ENCODE measurements at regions not wholly inside any gene's neighbourhood (a gene's known extent, or its start where the extent isn't known, plus 50 kb on each side); places are given as distances from the start of the nearest gene placed in this dataset.

- H3K4me1 ChIP-seq (ENCODE audit: control insufficient read depth, insufficient read depth, low read depth, low read length) = peaks cover 6% of the 10 kb centered on the region
- no peak overlapping the region for H3K23ac ChIP-seq (ENCODE audit: low read length in 2 of 2)
- H2BK12ac ChIP-seq (ENCODE audit: low read length in 2 of 2) = peak overlapping the region; percentile 98 to 99
- no peak overlapping the region for H3K4me2 ChIP-seq (ENCODE audit: low read length, poor library complexity, severe bottlenecking)
- H3K4me3 ChIP-seq (ENCODE audit: insufficient read depth in 1 of 2, low read depth in 1 of 2, low read length in 2 of 2) = no peak overlapping the region
- H3K14ac ChIP-seq (ENCODE audit: low read length in 2 of 2) = no peak overlapping the region
- no peak overlapping the region for H3K9ac ChIP-seq (ENCODE audit: low read length)
- H3K9me3 ChIP-seq (ENCODE audit: control insufficient read depth, low read length) = peaks cover 3% of the 10 kb centered on the region
- peak overlapping the region; percentile 79 to 96 for H3K18ac ChIP-seq (ENCODE audit: low read depth in 1 of 2, low read length in 2 of 2)
- peak overlapping the region; percentile 97 for H2BK120ac ChIP-seq (ENCODE audit: low read depth, low read length)
- no peak overlapping the region for H2AK5ac ChIP-seq (ENCODE audit: low read length, severe bottlenecking)
- no peaks in the 10 kb centered on the region for H3K36me3 ChIP-seq (ENCODE audit: control insufficient read depth in 1 of 2, insufficient read depth in 2 of 2, low read depth in 1 of 2, low read length in 2 of 2)
- H4K8ac ChIP-seq (ENCODE audit: low read length) = no peak overlapping the region
- H3K27ac ChIP-seq (ENCODE audit: low read length, poor library complexity, severe bottlenecking) = no peak overlapping the region
- peak overlapping the region; percentile 94 for H4K91ac ChIP-seq (ENCODE audit: low read length)
- no peak overlapping the region for H2BK5ac ChIP-seq (ENCODE audit: low read depth, low read length, poor library complexity, severe bottlenecking)
- DNase-seq = peak; percentile 40
- H3K27me3 ChIP-seq (ENCODE audit: control insufficient read depth in 1 of 2, insufficient read depth in 1 of 2, low read length in 2 of 2) = no peaks in the 10 kb centered on the region
- peak overlapping the region; percentile 64 to 74 for H3K4ac ChIP-seq (ENCODE audit: low read depth in 1 of 2, low read length in 2 of 2)
- H2BK15ac ChIP-seq (ENCODE audit: low read depth, poor library complexity, severe bottlenecking) = peak overlapping the region; percentile 60
- no peaks in the 10 kb centered on the region for H3K79me1 ChIP-seq (replicated peaks; ENCODE audit: low read length, poor library complexity, severe bottlenecking)
- no peak overlapping the region for H2AFZ ChIP-seq (ENCODE audit: low read depth, low read length)
Observed at GRCh38 chr1:222284466-222284865, 263.4 kb downstream of the HHIPL2 start.

- peaks cover 6% of the 10 kb centered on the region for H3K4me1 ChIP-seq (ENCODE audit: control insufficient read depth, insufficient read depth, low read depth, low read length)
- no peaks in the 10 kb centered on the region for H3K79me1 ChIP-seq (replicated peaks; ENCODE audit: low read length, poor library complexity, severe bottlenecking)
- peaks cover 13% of the 10 kb centered on the region for H3K9me3 ChIP-seq (ENCODE audit: control insufficient read depth, low read length)
- no peak overlapping the region for H2AK5ac ChIP-seq (ENCODE audit: low read length, severe bottlenecking)
- H3K4me2 ChIP-seq (ENCODE audit: low read length, poor library complexity, severe bottlenecking) = no peak overlapping the region
- no peak overlapping the region for H4K8ac ChIP-seq (ENCODE audit: low read length)
- H3K9ac ChIP-seq (ENCODE audit: low read length) = peak overlapping the region; percentile 42
- H4K91ac ChIP-seq (ENCODE audit: low read length) = peak overlapping the region; percentile 19
- peak overlapping the region; percentile 52 for H2BK15ac ChIP-seq (ENCODE audit: low read depth, poor library complexity, severe bottlenecking)
- H3K27ac ChIP-seq (ENCODE audit: low read length, poor library complexity, severe bottlenecking) = peak overlapping the region; percentile 39
- H2AFZ ChIP-seq (ENCODE audit: low read depth, low read length) = no peak overlapping the region
- no peak overlapping the region for H3K4me3 ChIP-seq (ENCODE audit: insufficient read depth in 1 of 2, low read depth in 1 of 2, low read length in 2 of 2)
- no peak overlapping the region for H3K23ac ChIP-seq (ENCODE audit: low read length in 2 of 2)
- no peak overlapping the region for H3K14ac ChIP-seq (ENCODE audit: low read length in 2 of 2)
- peak overlapping the region; percentile 3 to 27 for H2BK12ac ChIP-seq (ENCODE audit: low read length in 2 of 2)
- H3K4ac ChIP-seq (ENCODE audit: low read depth in 1 of 2, low read length in 2 of 2) = no peak overlapping the region
- no peak overlapping the region for H2BK5ac ChIP-seq (ENCODE audit: low read depth, low read length, poor library complexity, severe bottlenecking)
- peak; percentile 95 for DNase-seq
- no peak overlapping the region for H2BK120ac ChIP-seq (ENCODE audit: low read depth, low read length)
- H3K27me3 ChIP-seq (ENCODE audit: control insufficient read depth in 1 of 2, insufficient read depth in 1 of 2, low read length in 2 of 2) = no peaks in the 10 kb centered on the region
- peak overlapping the region in 1 of 2 experiments; percentile 70 for H3K18ac ChIP-seq (ENCODE audit: low read depth in 1 of 2, low read length in 2 of 2)
- WGBS = 0% methylated on average over 1 of the region's 4 CpGs
- no peaks in the 10 kb centered on the region for H3K36me3 ChIP-seq (ENCODE audit: control insufficient read depth in 1 of 2, insufficient read depth in 2 of 2, low read depth in 1 of 2, low read length in 2 of 2)
Observed at GRCh38 chr1:222283147-222283768, 264.6 kb downstream of the HHIPL2 start.

- H2BK5ac ChIP-seq (ENCODE audit: low read depth, low read length, poor library complexity, severe bottlenecking) = no peak overlapping the region
- H3K4me2 ChIP-seq (ENCODE audit: low read length, poor library complexity, severe bottlenecking) = no peak overlapping the region
- H3K4me1 ChIP-seq (ENCODE audit: control insufficient read depth, insufficient read depth, low read depth, low read length) = peaks cover 3% of the 10 kb centered on the region
- no peak overlapping the region for H3K4ac ChIP-seq (ENCODE audit: low read depth in 1 of 2, low read length in 2 of 2)
- H3K79me1 ChIP-seq (replicated peaks; ENCODE audit: low read length, poor library complexity, severe bottlenecking) = no peaks in the 10 kb centered on the region
- no peak overlapping the region for H2BK12ac ChIP-seq (ENCODE audit: low read length in 2 of 2)
- 89% methylated on average over 2 of the region's 3 CpGs for WGBS
- no peaks in the 10 kb centered on the region for H3K27me3 ChIP-seq (ENCODE audit: control insufficient read depth in 1 of 2, insufficient read depth in 1 of 2, low read length in 2 of 2)
- H3K18ac ChIP-seq (ENCODE audit: low read depth in 1 of 2, low read length in 2 of 2) = peak overlapping the region in 1 of 2 experiments; percentile 54
- no peak for DNase-seq
- H2BK15ac ChIP-seq (ENCODE audit: low read depth, poor library complexity, severe bottlenecking) = no peak overlapping the region
- no peaks in the 10 kb centered on the region for H3K36me3 ChIP-seq (ENCODE audit: control insufficient read depth in 1 of 2, insufficient read depth in 2 of 2, low read depth in 1 of 2, low read length in 2 of 2)
- no peak overlapping the region for H3K4me3 ChIP-seq (ENCODE audit: insufficient read depth in 1 of 2, low read depth in 1 of 2, low read length in 2 of 2)
- H4K8ac ChIP-seq (ENCODE audit: low read length) = no peak overlapping the region
- peaks cover 13% of the 10 kb centered on the region for H3K9me3 ChIP-seq (ENCODE audit: control insufficient read depth, low read length)
- H2AK5ac ChIP-seq (ENCODE audit: low read length, severe bottlenecking) = no peak overlapping the region
- H2AFZ ChIP-seq (ENCODE audit: low read depth, low read length) = no peak overlapping the region
- peak overlapping the region; percentile 19 for H2BK120ac ChIP-seq (ENCODE audit: low read depth, low read length)
- H3K14ac ChIP-seq (ENCODE audit: low read length in 2 of 2) = no peak overlapping the region
- H3K27ac ChIP-seq (ENCODE audit: low read length, poor library complexity, severe bottlenecking) = no peak overlapping the region
- no peak overlapping the region for H4K91ac ChIP-seq (ENCODE audit: low read length)
- H3K23ac ChIP-seq (ENCODE audit: low read length in 2 of 2) = no peak overlapping the region
- H3K9ac ChIP-seq (ENCODE audit: low read length) = no peak overlapping the region
Observed at GRCh38 chr1:222279591-222279990, 268.3 kb downstream of the HHIPL2 start.

GRCh38 chr1:222278501-222278900, 269.4 kb downstream of the HHIPL2 start:
- Histone ChIP-seq H3K18ac (ENCODE audit: low read depth in 1 of 2, low read length in 2 of 2) (no peak overlapping the region), H3K9me3 (ENCODE audit: control insufficient read depth, low read length) (peaks cover 13% of the 10 kb centered on the region), H3K14ac (ENCODE audit: low read length in 2 of 2) (no peak overlapping the region), H3K4me2 (ENCODE audit: low read length, poor library complexity, severe bottlenecking) (no peak overlapping the region), H2BK12ac (ENCODE audit: low read length in 2 of 2) (no peak overlapping the region), H3K36me3 (ENCODE audit: control insufficient read depth in 1 of 2, insufficient read depth in 2 of 2, low read depth in 1 of 2, low read length in 2 of 2) (no peaks in the 10 kb centered on the region), H3K9ac (ENCODE audit: low read length) (no peak overlapping the region), H2AK5ac (ENCODE audit: low read length, severe bottlenecking) (no peak overlapping the region), H3K4ac (ENCODE audit: low read depth in 1 of 2, low read length in 2 of 2) (no peak overlapping the region), H2BK5ac (ENCODE audit: low read depth, low read length, poor library complexity, severe bottlenecking) (no peak overlapping the region), H3K4me3 (ENCODE audit: insufficient read depth in 1 of 2, low read depth in 1 of 2, low read length in 2 of 2) (no peak overlapping the region), H4K8ac (ENCODE audit: low read length) (no peak overlapping the region), H2BK15ac (ENCODE audit: low read depth, poor library complexity, severe bottlenecking) (no peak overlapping the region), H3K79me1 (replicated peaks; ENCODE audit: low read length, poor library complexity, severe bottlenecking) (no peaks in the 10 kb centered on the region), H3K27me3 (ENCODE audit: control insufficient read depth in 1 of 2, insufficient read depth in 1 of 2, low read length in 2 of 2) (no peaks in the 10 kb centered on the region), H2AFZ (ENCODE audit: low read depth, low read length) (no peak overlapping the region), H4K91ac (ENCODE audit: low read length) (no peak overlapping the region), H2BK120ac (ENCODE audit: low read depth, low read length) (no peak overlapping the region), H3K4me1 (ENCODE audit: control insufficient read depth, insufficient read depth, low read depth, low read length) (peaks cover 1% of the 10 kb centered on the region), H3K23ac (ENCODE audit: low read length in 2 of 2) (no peak overlapping the region), H3K27ac (ENCODE audit: low read length, poor library complexity, severe bottlenecking) (no peak overlapping the region)
- DNase-seq = no peak

Data from mesenchymal stem cell (in vitro differentiated cells and primary cell).